ENCODE measurements at regions not wholly inside any gene's neighbourhood (a gene's known extent, or its start where the extent isn't known, plus 50 kb on each side); places are given as distances from the start of the nearest gene placed in this dataset.

DNA sequence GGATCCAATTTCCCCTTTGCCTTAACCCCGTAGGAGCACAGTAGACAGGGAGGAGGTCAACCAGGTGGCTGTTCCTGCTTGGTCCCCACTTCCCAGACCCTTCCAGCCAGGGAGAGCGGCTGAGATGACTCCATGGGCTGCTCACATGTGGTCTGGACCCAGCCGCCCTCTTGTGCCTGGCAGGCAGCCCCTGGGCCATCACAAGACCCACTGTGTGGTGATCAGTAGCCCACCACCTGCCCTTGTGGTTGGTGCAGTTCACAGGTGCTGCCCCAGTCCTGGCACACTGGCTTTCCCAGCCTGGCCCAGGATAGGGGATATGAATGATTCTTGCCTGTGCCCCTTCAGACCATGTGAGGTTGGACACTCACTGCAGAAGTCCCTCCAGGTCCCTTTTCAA, 1556.7 kb downstream of the FOXD4L5 start:
- TF ChIP-seq SPI1 (IDR thresholded peaks at IDR 0.05; ENCODE audit: low read depth, low read length) (no peak), POLR2A (IDR thresholded peaks at IDR 0.05; ENCODE audit: low read depth, low read length) (no peak)

All from GM12891 (cell line).